Vagina (tissue), 2 donors: ENCODE measurements at regions not wholly inside any gene's neighbourhood (a gene's known extent, or its start where the extent isn't known, plus 50 kb on each side); places are given as distances from the start of the nearest gene placed in this dataset.

Source experiments
- CTCF ChIP-seq, 3 experiments: fragments of 450-650 bp in 2 of 3; fragments of 200-600 bp in 1 of 3; sonication (generic) in 1 of 3; IDR thresholded peaks; one replicate each; pipeline ENCODE4 v1.5.1; 2017 to 2019; ENCODE audit warnings: antibody characterized with exemption in 3 of 3, mild to moderate bottlenecking in 2 of 3, moderate library complexity in 2 of 3
- POLR2A ChIP-seq, 2 donors: fragments of 450-650 bp; IDR thresholded peaks; one replicate each; pipeline ENCODE4 v1.6.1; 2017; ENCODE audit warnings: antibody characterized with exemption in 2 of 2, mild to moderate bottlenecking in 2 of 2, moderate library complexity in 2 of 2
- POLR2AphosphoS5 ChIP-seq, 2 donors: sonication (generic); formaldehyde crosslinking; IDR thresholded peaks; one replicate each; pipeline ENCODE4 v1.9.0; 2017; ENCODE audit warnings: antibody characterized with exemption in 2 of 2, mild to moderate bottlenecking in 2 of 2, low read depth in 1 of 2; ENCODE audit not compliant: insufficient read depth in 1 of 2

GRCh38 chr11:80778941-80779340 is 1338.1 kb upstream of the TENM4 start:
- TF ChIP-seq POLR2AphosphoS5 (IDR thresholded peaks at IDR 0.05; ENCODE audit: insufficient read depth in 1 of 2, low read depth in 1 of 2) (no peak), CTCF (IDR thresholded peaks at IDR 0.05) (no peak), POLR2A (IDR thresholded peaks at IDR 0.05) (no peak)
